ENCODE measurements at regions not wholly inside any gene's neighbourhood (a gene's known extent, or its start where the extent isn't known, plus 50 kb on each side); places are given as distances from the start of the nearest gene placed in this dataset.

GRCh38 chr7:13822678-13823077 is 166.8 kb downstream of the ETV1 start:
- no peak for DNase-seq

GRCh38 chr7:13826752-13827151 is 162.7 kb downstream of the ETV1 start:
- DNase-seq = no peak

- no peak for DNase-seq
Measured at GRCh38 chr7:13827716-13828115, 161.8 kb downstream of the ETV1 start.

- DNase-seq = no peak
Measured at GRCh38 chr7:13829231-13829630, 160.2 kb downstream of the ETV1 start.

- DNase-seq = no peak
Measured at GRCh38 chr7:13829914-13830900, 159.3 kb downstream of the ETV1 start.

GRCh38 chr7:13832346-13832745 is 157.1 kb downstream of the ETV1 start:
- DNase-seq = no peak

GRCh38 chr7:13834328-13834761 is 155.1 kb downstream of the ETV1 start:
- no peak for DNase-seq

GRCh38 chr7:13835442-13835841 is 154.0 kb downstream of the ETV1 start:
- no peak for DNase-seq

- DNase-seq = no peak
Measured at GRCh38 chr7:13839063-13839462, 150.4 kb downstream of the ETV1 start.
